ENCODE measurements at regions not wholly inside any gene's neighbourhood (a gene's known extent, or its start where the extent isn't known, plus 50 kb on each side); places are given as distances from the start of the nearest gene placed in this dataset.

GRCh38 chr1:14246471-14246870 is 352.0 kb upstream of the KAZN start:
- H3K27me3 ChIP-seq (ENCODE audit: insufficient read depth, low read depth): no peaks in the 10 kb centered on the region
- H3K9me2 ChIP-seq (ENCODE audit: insufficient read depth): no peaks in the 10 kb centered on the region
- no peaks in the 10 kb centered on the region for H3K36me3 ChIP-seq (ENCODE audit: low read depth)
- no peak overlapping the region for H3K27ac ChIP-seq
- TF ChIP-seq, protein P1, sequence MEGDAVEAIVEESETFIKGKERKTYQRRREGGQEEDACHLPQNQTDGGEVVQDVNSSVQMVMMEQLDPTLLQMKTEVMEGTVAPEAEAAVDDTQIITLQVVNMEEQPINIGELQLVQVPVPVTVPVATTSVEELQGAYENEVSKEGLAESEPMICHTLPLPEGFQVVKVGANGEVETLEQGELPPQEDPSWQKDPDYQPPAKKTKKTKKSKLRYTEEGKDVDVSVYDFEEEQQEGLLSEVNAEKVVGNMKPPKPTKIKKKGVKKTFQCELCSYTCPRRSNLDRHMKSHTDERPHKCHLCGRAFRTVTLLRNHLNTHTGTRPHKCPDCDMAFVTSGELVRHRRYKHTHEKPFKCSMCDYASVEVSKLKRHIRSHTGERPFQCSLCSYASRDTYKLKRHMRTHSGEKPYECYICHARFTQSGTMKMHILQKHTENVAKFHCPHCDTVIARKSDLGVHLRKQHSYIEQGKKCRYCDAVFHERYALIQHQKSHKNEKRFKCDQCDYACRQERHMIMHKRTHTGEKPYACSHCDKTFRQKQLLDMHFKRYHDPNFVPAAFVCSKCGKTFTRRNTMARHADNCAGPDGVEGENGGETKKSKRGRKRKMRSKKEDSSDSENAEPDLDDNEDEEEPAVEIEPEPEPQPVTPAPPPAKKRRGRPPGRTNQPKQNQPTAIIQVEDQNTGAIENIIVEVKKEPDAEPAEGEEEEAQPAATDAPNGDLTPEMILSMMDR (conservative IDR thresholded peaks at IDR 0.05): no peak
- TF ChIP-seq EZH2 (IDR thresholded peaks at IDR 0.05; ENCODE audit: low read depth): no peak
- no peaks in the 10 kb centered on the region for H3K9me3 ChIP-seq (ENCODE audit: insufficient read depth, low read depth)
- intact Hi-C loops (cut with micrococcal nuclease; ENCODE audit: unreplicated experiment): no loop called here
- no peak for DNase-seq
- POLR2A ChIA-PET (ENCODE audit: unreplicated experiment): interaction anchor here (0.6 kb wide), 1 partner anchor 630 kb away, joined by 4 read pairs; no protein-coding TSS in a partner anchor
- CTCF ChIA-PET: no interaction called here
- H3K4me1 ChIP-seq (replicated peaks; ENCODE audit: insufficient read depth): no peaks in the 10 kb centered on the region
- H2AFZ ChIP-seq: no peak overlapping the region
- no TSS peak for BruUV-seq (replicated peaks)
- no peaks in the 10 kb centered on the region for H3K79me2 ChIP-seq (ENCODE audit: low read depth)
- no peaks in the 10 kb centered on the region for H4K20me1 ChIP-seq (ENCODE audit: insufficient read depth)
- no peaks in the 10 kb centered on the region for H3F3A ChIP-seq (ENCODE audit: insufficient read depth, low read depth)
- no peak overlapping the region for H3K4me2 ChIP-seq
- H3K4me3 ChIP-seq: no peak overlapping the region

- H3K4me3 ChIP-seq: no peak overlapping the region
- H3K9me3 ChIP-seq (ENCODE audit: insufficient read depth, low read depth): no peaks in the 10 kb centered on the region
- H3K4me2 ChIP-seq: no peak overlapping the region
- H3K9me2 ChIP-seq (ENCODE audit: insufficient read depth): no peaks in the 10 kb centered on the region
- intact Hi-C loops (cut with micrococcal nuclease; ENCODE audit: unreplicated experiment): no loop called here
- H4K20me1 ChIP-seq (ENCODE audit: insufficient read depth): no peaks in the 10 kb centered on the region
- TF ChIP-seq, protein P1 (conservative IDR thresholded peaks at IDR 0.05): no peak
- no peak for TF ChIP-seq EZH2 (IDR thresholded peaks at IDR 0.05; ENCODE audit: low read depth)
- H3K4me1 ChIP-seq (replicated peaks; ENCODE audit: insufficient read depth): no peaks in the 10 kb centered on the region
- no peak overlapping the region for H3K27ac ChIP-seq
- CTCF ChIA-PET: no interaction called here
- H3K36me3 ChIP-seq (ENCODE audit: low read depth): no peaks in the 10 kb centered on the region
- H2AFZ ChIP-seq: no peak overlapping the region
- no peaks in the 10 kb centered on the region for H3K27me3 ChIP-seq (ENCODE audit: insufficient read depth, low read depth)
- H3K79me2 ChIP-seq (ENCODE audit: low read depth): no peaks in the 10 kb centered on the region
- no peaks in the 10 kb centered on the region for H3F3A ChIP-seq (ENCODE audit: insufficient read depth, low read depth)
- no TSS peak for BruUV-seq (replicated peaks)
- no peak for DNase-seq
- POLR2A ChIA-PET (ENCODE audit: unreplicated experiment): no interaction called here
Measured at GRCh38 chr1:14247666-14248065, 350.8 kb upstream of the KAZN start.

DNA sequence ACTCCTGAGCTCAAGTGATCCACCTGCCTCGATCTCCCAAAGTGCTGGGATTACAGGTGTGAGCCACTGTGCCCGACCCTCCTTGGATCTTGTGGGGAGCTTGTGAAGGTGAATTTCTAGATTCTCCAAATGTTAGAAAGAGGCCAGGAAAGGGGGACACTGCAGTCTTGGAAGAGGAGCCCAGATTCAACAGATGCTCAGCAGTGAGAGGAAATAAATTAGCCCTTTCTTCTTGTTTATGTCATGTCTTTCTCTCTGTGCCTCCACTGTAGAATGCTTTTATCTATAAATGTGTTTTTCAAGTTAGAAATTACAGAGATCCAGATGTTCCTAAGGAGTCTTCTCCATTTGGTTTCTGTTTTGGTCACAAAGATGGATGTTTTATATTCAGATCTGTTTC is 346.6 kb upstream of the KAZN start:
- DNase-seq: no peak
- no peaks in the 10 kb centered on the region for H3K36me3 ChIP-seq (ENCODE audit: low read depth)
- no peaks in the 10 kb centered on the region for H3K79me2 ChIP-seq (ENCODE audit: low read depth)
- ChIA-PET POLR2A (ENCODE audit: unreplicated experiment) (no interaction called here), CTCF (no interaction called here)
- TF ChIP-seq, protein P1 (conservative IDR thresholded peaks at IDR 0.05): no peak
- no peak for TF ChIP-seq EZH2 (IDR thresholded peaks at IDR 0.05; ENCODE audit: low read depth)
- no peaks in the 10 kb centered on the region for H3K4me1 ChIP-seq (replicated peaks; ENCODE audit: insufficient read depth)
- no peak overlapping the region for H3K4me2 ChIP-seq
- no peaks in the 10 kb centered on the region for H3K9me3 ChIP-seq (ENCODE audit: insufficient read depth, low read depth)
- BruUV-seq (replicated peaks): no TSS peak
- H3K4me3 ChIP-seq: no peak overlapping the region
- H4K20me1 ChIP-seq (ENCODE audit: insufficient read depth): no peaks in the 10 kb centered on the region
- H3K27ac ChIP-seq: no peak overlapping the region
- intact Hi-C loops (cut with micrococcal nuclease; ENCODE audit: unreplicated experiment): no loop called here
- no peaks in the 10 kb centered on the region for H3F3A ChIP-seq (ENCODE audit: insufficient read depth, low read depth)
- no peaks in the 10 kb centered on the region for H3K9me2 ChIP-seq (ENCODE audit: insufficient read depth)
- no peak overlapping the region for H2AFZ ChIP-seq
- no peaks in the 10 kb centered on the region for H3K27me3 ChIP-seq (ENCODE audit: insufficient read depth, low read depth)

Data from PC-9 (cell line).